Endothelial cell of hepatic sinusoid (primary cell): ENCODE measurements at regions not wholly inside any gene's neighbourhood (a gene's known extent, or its start where the extent isn't known, plus 50 kb on each side); places are given as distances from the start of the nearest gene placed in this dataset.

ENCODE experiments used
- in situ Hi-C: cut with HindIII; loops from 2 replicates; pipeline ENCODE4 v1.10.0; 2017; ENCODE audit warnings: low sequenced_read_pairs

- in situ Hi-C loops, result no loop called here
Measured at GRCh38 chr5:162323466-162323865, 255.9 kb downstream of the GABRG2 start.

- in situ Hi-C loops, result no loop called here
Measured at GRCh38 chr5:162324328-162324727, 256.8 kb downstream of the GABRG2 start.

GRCh38 chr5:162325143-162325727, 257.7 kb downstream of the GABRG2 start:
- in situ Hi-C loops, result no loop called here

- in situ Hi-C loops, result no loop called here
Measured at GRCh38 chr5:162334944-162335343, 267.4 kb downstream of the GABRG2 start.

- in situ Hi-C loops, result no loop called here
Measured at GRCh38 chr5:162360373-162360931, 292.9 kb downstream of the GABRG2 start.

GRCh38 chr5:162372256-162372655, 304.7 kb downstream of the GABRG2 start:
- in situ Hi-C loops, result no loop called here

GRCh38 chr5:162377895-162378294, 310.3 kb downstream of the GABRG2 start:
- in situ Hi-C loops, result no loop called here

- in situ Hi-C loops, result no loop called here
Measured at GRCh38 chr5:162382839-162383238, 315.3 kb downstream of the GABRG2 start.

GRCh38 chr5:162384225-162384624, 316.7 kb downstream of the GABRG2 start:
- in situ Hi-C loops, result no loop called here

GRCh38 chr5:162391833-162392232, 324.3 kb downstream of the GABRG2 start:
- in situ Hi-C loops, result no loop called here

GRCh38 chr5:162392336-162392735, 324.8 kb downstream of the GABRG2 start:
- in situ Hi-C loops, result no loop called here

GRCh38 chr5:162393534-162393933, 326.0 kb downstream of the GABRG2 start:
- in situ Hi-C loops, result no loop called here

GRCh38 chr5:162407614-162408013, 340.0 kb downstream of the GABRG2 start:
- in situ Hi-C loops, result no loop called here

- in situ Hi-C loops, result no loop called here
Measured at GRCh38 chr5:162410365-162410764, 342.8 kb downstream of the GABRG2 start.

- in situ Hi-C loops, result no loop called here
Measured at GRCh38 chr5:162429142-162429541, 361.6 kb downstream of the GABRG2 start.

- in situ Hi-C loops, result no loop called here
Measured at GRCh38 chr5:162434281-162434680, 366.7 kb downstream of the GABRG2 start.

GRCh38 chr5:162436055-162436454, 368.5 kb downstream of the GABRG2 start:
- in situ Hi-C loops, result no loop called here

GRCh38 chr5:162444129-162444762, 376.7 kb downstream of the GABRG2 start:
- in situ Hi-C loops, result no loop called here

- in situ Hi-C loops, result no loop called here
Measured at GRCh38 chr5:162456086-162456485, 388.5 kb downstream of the GABRG2 start.

- in situ Hi-C loops, result no loop called here
Measured at GRCh38 chr5:162466011-162466410, 398.4 kb downstream of the GABRG2 start.

- in situ Hi-C loops, result no loop called here
Measured at GRCh38 chr5:162473041-162473714, 405.6 kb downstream of the GABRG2 start.

- in situ Hi-C loops, result no loop called here
Measured at GRCh38 chr5:162474239-162474638, 406.7 kb downstream of the GABRG2 start.
